ENCODE measurements at regions not wholly inside any gene's neighbourhood (a gene's known extent, or its start where the extent isn't known, plus 50 kb on each side); places are given as distances from the start of the nearest gene placed in this dataset.

- TF ChIP-seq, protein P1, sequence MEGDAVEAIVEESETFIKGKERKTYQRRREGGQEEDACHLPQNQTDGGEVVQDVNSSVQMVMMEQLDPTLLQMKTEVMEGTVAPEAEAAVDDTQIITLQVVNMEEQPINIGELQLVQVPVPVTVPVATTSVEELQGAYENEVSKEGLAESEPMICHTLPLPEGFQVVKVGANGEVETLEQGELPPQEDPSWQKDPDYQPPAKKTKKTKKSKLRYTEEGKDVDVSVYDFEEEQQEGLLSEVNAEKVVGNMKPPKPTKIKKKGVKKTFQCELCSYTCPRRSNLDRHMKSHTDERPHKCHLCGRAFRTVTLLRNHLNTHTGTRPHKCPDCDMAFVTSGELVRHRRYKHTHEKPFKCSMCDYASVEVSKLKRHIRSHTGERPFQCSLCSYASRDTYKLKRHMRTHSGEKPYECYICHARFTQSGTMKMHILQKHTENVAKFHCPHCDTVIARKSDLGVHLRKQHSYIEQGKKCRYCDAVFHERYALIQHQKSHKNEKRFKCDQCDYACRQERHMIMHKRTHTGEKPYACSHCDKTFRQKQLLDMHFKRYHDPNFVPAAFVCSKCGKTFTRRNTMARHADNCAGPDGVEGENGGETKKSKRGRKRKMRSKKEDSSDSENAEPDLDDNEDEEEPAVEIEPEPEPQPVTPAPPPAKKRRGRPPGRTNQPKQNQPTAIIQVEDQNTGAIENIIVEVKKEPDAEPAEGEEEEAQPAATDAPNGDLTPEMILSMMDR (IDR thresholded peaks at IDR 0.05): no peak
- no peak for TF ChIP-seq POLR2A (IDR thresholded peaks at IDR 0.05)
Measured at GRCh38 chr5:170168002-170168401, 62.3 kb downstream of the FOXI1 start.
